Hippocampal formation (tissue), 2 donors: ENCODE measurements at regions not wholly inside any gene's neighbourhood (a gene's known extent, or its start where the extent isn't known, plus 50 kb on each side); places are given as distances from the start of the nearest gene placed in this dataset.

Source experiments
- DNase-seq, 2 donors: peaks; one replicate each; lab custom pipeline; 2025; lab: John Stamatoyannopoulos, UW

DNA sequence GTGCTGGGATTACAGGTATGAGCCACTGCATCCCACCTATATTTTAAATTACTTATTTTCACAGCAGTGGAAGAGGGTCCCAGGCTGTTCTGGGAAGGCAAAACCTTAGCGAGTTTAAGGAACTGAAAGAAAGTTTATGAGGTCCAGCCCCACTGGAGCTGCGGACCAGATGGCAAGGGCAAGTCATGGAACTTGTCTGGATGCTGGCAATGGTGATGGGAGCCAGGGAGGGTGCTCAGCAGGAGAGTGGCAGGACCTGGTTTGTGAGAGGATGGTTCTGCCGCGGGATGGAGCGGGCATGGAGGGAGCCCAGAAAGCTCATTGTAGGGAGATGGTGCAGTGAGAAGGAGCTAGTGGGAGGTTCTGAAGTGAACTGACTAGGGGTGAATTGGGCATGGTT lies 50.6 kb upstream of the SLC45A1 start:
- no peak for DNase-seq

- no peak for DNase-seq
These were observed 51.3 kb upstream of the SLC45A1 start for GRCh38 chr1:8266436-8267165.

GRCh38 chr1:8263791-8264190 lies 54.1 kb upstream of the SLC45A1 start:
- DNase-seq, result no peak

GRCh38 chr1:8261398-8261762 lies 56.5 kb upstream of the SLC45A1 start:
- DNase-seq, result no peak

- DNase-seq, result no peak
These were observed 58.2 kb upstream of the SLC45A1 start for GRCh38 chr1:8259498-8260290.

DNA sequence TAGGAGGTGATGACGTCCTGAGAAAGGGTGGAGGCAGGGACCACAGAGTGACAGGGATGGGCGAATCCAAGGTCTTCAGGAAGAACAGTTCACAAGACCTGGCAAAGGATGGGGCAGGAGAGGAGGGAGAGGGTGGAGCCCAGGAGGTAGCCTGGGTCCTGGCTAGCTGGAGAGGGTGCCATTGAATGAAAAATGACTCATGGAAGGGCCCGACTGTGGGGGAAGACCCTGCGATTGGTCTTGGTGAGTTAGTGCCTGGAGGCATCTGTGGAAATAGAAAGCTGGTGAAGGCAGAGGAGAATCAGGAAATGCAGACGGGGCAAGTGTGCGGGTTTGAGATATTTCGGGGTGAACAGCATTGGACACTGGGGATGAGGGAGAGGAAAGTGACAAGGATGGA lies 60.3 kb upstream of the SLC45A1 start:
- DNase-seq, result no peak

GRCh38 chr1:8256321-8256720 lies 61.6 kb upstream of the SLC45A1 start:
- no peak for DNase-seq

DNA sequence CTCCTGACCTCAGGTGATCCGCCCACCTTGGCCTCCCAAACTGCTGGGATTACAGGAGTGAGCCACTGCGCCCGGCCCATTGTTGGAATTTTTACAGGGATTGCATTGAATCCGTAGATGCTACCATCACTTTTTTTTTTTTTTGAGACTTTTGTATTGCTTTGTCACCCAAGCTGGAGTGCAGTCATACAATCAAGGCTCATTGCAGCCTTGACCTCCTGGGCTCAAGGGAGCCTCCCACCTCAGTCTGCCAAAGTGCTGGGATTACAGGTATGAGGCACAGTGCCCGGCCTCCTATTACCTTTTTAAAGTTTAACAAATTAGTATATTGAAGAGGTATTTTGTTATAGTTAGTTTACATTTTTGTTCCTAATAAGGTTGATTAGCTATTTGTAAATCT lies 62.2 kb upstream of the SLC45A1 start:
- no peak for DNase-seq

DNA sequence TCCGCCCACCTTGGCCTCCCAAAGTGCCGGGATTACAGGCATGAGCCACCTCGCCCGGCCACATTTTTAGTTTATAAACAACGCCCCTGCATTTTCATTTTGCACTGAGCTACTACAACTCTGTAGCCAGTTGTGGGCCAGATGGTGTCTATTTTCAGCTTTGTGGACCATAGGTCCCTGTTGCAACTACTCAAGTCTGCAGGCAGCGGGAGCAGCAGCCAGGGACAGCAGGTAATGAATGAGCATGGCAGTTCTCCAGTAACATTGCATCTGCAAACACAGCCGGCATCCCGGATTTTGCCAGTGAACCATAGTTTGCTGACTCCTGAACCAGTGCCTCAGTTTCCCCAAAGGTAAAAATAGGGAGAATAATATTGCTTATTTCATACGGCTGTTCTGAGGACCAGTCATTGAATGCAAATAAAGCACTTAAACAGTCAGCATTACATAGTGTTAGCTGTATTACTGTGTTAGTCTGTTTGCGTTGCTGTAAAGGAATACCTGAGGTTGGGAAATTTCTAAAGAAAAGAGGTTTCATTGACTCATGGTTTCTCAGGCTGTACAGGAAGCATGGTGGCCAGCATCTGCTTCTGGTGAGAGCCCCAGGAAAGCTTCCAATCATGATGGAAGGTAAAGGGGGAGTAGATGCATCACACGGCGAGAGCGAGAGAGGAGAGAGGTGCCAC lies 65.5 kb upstream of the SLC45A1 start:
- DNase-seq, result no peak

DNA sequence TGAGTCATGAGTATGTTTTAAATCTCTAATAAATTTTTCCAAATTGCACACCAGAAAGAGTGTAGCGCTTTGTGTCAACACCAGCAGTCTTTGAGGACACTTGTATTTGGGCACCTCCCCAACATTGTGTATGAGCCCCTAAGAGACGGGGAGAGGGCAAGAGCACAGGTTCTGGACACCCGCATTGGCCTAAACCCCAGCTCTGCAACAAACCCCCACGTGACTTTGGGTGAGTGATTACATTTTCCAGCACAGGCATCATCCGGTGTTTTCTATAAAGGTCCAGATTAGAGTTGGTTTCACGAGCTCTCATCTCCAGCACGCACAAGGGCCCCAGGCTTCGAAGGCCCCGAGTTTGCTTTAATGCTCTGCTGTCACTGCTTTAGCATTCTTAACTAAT lies 66.3 kb upstream of the SLC45A1 start:
- DNase-seq, result no peak

DNA sequence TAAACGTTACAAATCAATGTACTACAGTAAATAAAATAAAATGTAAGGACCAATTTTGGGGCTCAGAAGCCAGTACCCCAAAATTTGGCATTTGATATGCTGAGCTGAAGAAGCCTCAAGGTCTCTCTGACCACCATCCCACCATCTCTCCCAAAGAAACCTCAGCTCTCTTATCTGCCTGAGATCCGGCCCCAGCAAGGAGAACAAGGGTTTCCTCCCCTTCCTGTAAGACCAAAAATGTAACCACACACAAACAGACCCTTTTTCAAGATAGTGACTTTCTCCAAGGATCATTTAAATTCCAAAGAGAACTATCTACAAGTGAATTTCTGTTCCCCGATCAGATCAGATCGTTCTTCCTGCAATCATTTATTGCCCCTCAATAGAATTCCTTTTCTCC lies 68.1 kb upstream of the SLC45A1 start:
- no peak for DNase-seq

GRCh38 chr1:8247811-8248436 lies 70.0 kb upstream of the SLC45A1 start:
- DNase-seq, result no peak

DNA sequence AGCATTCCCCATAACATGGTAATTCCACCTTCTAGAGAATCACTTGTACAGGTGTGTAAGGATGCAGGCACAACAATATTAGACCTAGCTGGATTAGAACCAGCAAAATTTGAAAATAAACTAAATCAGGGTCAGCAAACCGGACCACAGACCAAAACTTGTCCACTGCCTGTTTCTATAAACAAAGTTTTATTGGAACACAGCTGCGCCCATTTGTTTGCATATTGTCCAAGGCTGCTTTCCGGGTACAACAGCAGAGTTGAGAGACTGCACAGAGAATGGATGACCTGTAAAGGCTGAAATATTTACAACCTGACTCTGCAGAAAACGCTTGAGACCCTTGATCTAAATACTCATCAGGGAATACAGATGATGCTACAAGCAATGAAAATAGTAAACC lies 73.6 kb upstream of the SLC45A1 start:
- DNase-seq, result no peak

DNA sequence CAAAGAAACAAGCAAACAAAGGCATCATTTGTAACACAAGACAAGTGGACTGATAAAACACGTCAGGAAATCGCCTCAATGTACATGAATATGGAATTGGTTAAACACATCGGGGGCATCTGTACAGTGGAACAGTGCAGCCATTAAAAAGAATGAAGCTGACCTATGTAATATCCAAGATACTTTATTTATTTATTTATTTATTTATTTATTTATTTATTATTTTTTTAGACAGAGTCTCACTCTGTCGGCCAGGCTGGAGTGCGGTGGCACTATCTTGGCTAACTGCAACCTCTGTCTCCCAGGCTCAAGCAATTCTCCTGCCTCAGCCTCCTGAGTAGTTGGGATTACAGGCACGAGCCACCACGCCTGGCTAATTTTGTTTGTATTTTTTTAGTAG lies 75.4 kb upstream of the SLC45A1 start:
- no peak for DNase-seq

DNA sequence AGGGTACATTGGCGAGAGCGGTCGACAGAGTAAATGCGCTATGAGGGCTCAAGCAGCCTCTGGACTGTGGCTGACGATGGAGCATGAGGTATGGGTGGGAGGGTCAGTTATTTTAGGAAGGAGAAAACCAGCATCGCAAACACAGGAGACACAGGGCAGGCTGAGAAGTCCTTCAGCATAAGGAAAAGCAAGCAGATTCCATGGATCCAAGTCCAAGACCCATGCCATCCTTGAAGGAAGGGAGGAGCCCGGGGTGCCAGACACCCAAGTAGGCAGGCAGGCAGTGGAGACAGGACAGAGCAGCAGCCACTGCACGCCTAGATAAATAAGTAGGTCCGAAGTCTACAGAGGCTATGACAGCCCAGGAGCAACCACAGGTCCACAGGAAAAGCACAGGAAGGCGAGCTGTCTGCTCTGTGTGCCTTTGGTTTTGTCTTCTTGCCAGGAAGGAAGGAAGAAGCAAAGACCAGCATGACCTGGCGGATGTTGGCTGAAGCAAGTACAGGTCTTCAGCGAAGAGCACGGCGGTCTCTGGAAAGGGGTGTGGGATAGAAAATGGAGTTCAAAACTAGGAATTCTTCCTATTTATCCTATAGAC lies 76.4 kb upstream of the SLC45A1 start:
- no peak for DNase-seq

DNA sequence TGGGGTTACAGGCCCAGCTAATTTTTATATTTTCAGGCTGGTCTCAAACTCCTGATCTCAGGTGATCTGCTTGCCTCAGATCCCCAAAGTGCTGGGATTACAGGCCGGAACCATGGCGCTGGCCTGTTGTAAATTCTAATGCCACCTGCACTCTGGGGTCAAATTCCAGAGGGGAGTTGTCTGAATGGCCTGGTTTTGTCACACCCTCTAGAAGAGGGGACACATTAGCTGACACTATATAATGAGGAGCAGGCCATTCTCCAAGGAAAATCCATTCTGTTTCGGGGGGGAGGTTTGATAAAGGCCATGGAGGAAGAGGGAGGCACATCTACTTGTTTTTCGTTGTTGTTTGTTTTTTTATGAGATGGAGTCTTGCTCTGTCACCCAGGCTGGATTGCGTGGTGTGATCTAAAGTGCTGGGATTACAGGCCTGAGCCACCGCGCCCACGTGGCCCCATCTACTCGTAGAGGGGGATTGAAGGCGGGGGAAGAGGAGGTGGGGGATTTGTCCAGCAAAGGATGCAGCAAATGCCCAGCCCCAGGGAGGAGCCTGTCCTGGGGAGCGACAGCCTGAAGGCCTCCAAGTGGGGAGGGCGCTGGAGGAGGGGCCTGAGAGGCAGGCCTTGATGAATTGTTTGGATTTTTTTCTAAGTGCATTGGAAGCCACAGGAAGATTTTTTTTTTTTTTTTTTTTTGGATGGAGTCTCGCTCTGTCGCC lies 78.4 kb upstream of the SLC45A1 start:
- DNase-seq, result no peak

GRCh38 chr1:8239039-8239305 lies 78.9 kb upstream of the SLC45A1 start:
- DNase-seq, result no peak

DNA sequence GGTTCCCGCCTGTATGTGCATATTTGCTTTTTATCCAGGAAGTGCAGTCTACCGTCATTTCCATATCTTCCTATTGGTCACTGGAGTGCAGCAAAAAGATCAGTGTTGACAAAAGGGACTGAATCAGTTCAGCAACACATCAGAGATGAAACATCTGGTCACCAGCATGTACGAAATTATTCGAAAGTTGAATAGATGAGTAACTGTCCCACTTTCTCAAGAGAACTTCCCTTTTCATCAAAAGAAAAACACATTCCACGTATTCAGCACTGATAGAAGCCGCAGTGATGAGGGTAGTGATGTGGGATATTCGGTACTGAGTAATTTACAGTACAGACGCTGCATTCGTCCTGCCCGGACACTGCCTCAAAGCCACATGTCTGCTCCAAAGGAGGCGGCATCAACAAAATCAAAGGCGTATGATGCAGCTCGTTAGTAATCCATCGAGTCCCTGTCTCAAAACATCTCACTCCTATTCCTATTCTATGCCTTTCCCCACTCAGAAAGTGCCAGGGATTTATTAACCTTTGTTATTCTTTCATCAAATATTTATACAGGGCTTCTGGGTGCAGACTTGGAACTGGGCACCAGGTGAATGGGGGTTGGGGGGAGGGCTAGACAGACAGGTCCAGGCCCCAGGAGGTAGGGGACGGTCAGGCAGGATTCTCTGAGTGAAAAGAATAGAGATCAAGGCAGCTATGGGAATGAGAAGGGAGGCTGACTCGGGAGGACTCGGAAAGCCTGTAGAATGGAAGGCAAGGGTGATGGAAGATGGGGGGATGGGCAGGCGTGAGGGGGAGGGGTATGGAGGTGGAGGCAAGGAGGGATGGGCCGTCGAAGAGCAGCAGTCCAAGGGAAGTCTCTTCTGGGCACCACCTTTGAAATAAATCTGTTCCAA lies 79.5 kb upstream of the SLC45A1 start:
- no peak for DNase-seq

DNA sequence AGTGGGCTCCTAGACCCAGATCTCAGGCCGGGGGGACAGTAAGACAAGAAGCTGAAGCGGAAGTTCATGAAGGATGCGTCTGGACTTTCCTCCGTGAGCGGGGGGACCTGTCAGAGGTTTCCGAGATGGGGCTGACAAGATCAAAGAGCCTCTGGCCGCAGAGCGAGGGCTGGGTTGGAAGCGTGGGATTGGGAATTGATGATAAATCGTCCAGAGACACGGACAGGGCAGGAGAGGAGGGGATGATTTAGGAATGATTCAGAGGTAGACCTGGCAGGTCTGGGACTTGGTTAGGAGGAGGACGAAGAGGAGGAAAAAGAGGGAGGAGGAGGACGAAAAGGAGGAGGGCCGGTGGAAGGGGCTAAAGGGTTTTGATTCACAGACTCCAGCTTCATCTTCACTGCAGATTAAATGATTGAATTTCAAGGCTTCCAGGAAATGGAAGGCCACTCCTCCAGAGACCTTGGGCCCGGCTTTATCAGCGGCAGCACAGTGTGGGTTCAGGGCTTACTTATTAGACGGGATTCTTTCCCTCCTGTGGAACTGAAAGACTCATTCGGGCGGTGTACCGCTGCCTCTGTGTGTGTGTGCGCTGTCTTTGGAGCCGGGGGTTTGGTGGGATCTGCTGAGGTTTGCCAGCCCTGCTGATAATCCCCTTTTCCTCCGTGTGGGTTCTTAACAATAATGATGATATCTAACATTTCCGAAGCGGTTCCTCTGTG lies 85.7 kb upstream of the SLC45A1 start:
- no peak for DNase-seq

DNA sequence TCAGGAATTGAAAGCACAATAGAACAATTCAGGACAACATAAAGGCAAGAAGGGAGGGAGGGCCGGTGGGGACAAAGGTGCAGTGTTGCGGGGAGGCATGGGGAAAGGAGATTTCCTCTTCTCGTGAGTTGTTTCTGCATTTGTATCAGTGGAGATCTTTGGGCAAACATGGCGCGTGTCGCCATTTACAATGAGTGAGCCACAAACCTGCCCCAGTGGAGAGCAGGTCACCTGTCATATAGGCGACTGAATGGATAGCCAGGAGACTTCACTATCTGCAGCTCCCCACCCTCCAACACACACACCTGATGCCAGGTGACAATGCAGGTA lies 87.7 kb upstream of the SLC45A1 start:
- DNase-seq, result no peak
